GM12878 (cell line): ENCODE measurements at regions not wholly inside any gene's neighbourhood (a gene's known extent, or its start where the extent isn't known, plus 50 kb on each side); places are given as distances from the start of the nearest gene placed in this dataset.

Experiments
- ATF3 ChIP-seq: IDR thresholded peaks from 2 replicates; pipeline ENCODE4 v1.6.1; 2011; ENCODE audit warnings: low read depth, mild to moderate bottlenecking, low read length, moderate library complexity, borderline replicate concordance; ENCODE audit errors: extremely low read depth
- BCL11A ChIP-seq: IDR thresholded peaks from 2 replicates; pipeline ENCODE4 v1.6.1; 2011; ENCODE audit warnings: low read depth, low read length
- CEBPB ChIP-seq, 2 experiments: fragments of 150-350 bp in 1 of 2; IDR thresholded peaks; 2 replicates each; pipeline ENCODE4 v1.6.1; 2012 to 2014; ENCODE audit warnings: low read depth in 2 of 2, low read length in 2 of 2, borderline replicate concordance in 1 of 2, inconsistent platforms in 1 of 2
- CTCF ChIP-seq, 3 experiments: IDR thresholded peaks in 2 of 3; conservative IDR thresholded peaks in 1 of 3; 2 replicates each; pipeline ENCODE4 v1.5.1; 2011; ENCODE audit warnings: low read depth in 3 of 3, low read length in 3 of 3, mild to moderate bottlenecking in 3 of 3, control low read depth in 2 of 3, moderate library complexity in 2 of 3, inconsistent platforms in 1 of 3, mixed read lengths in 1 of 3; ENCODE audit not compliant: control insufficient read depth in 2 of 3, insufficient read depth in 1 of 3; ENCODE audit errors: extremely low read depth in 1 of 3
- POLR2A ChIP-seq: IDR thresholded peaks from 2 replicates; pipeline ENCODE4 v1.6.1; 2011; ENCODE audit warnings: low read depth, mild to moderate bottlenecking, low read length
- POLR2AphosphoS5 ChIP-seq: IDR thresholded peaks from 2 replicates; pipeline ENCODE4 v1.6.1; 2011; ENCODE audit warnings: mild to moderate bottlenecking, low read length, inconsistent platforms
- SMC3 ChIP-seq: IDR thresholded peaks from 2 replicates; pipeline ENCODE4 v1.6.1; 2011; ENCODE audit warnings: low read length, improper control_type of control experiment, borderline replicate concordance
- USF2 ChIP-seq: IDR thresholded peaks from 2 replicates; pipeline ENCODE4 v1.6.1; 2011; ENCODE audit warnings: low read depth, low read length, improper control_type of control experiment, borderline replicate concordance
- ZBTB11 ChIP-seq: fragments of 450-650 bp; formaldehyde crosslinking; IDR thresholded peaks from 2 replicates; pipeline ENCODE4 v1.5.0; 2022; ENCODE audit warnings: mild to moderate bottlenecking, missing genetic modification characterization
- ZBTB33 ChIP-seq: fragments of 450-650 bp; IDR thresholded peaks from 2 replicates; pipeline ENCODE4 v1.6.1; 2017; ENCODE audit warnings: mild to moderate bottlenecking

- TF ChIP-seq ATF3, result no peak
- TF ChIP-seq CTCF (IDR thresholded peaks at IDR 0.05 in 2 of 3, conservative IDR thresholded peaks at IDR 0.05 in 1 of 3; ENCODE audit: control insufficient read depth in 2 of 3, extremely low read depth in 1 of 3, insufficient read depth in 1 of 3, low read depth in 3 of 3, low read length in 3 of 3), result no peak
- TF ChIP-seq CEBPB (IDR thresholded peaks at IDR 0.05; ENCODE audit: borderline replicate concordance in 1 of 2, low read depth in 2 of 2, low read length in 2 of 2), result no peak
- no peak for TF ChIP-seq USF2
- TF ChIP-seq POLR2AphosphoS5, result no peak
- no peak for TF ChIP-seq ZBTB33
- no peak for TF ChIP-seq SMC3
- TF ChIP-seq ZBTB11 (CRISPR knock-in tag), result no peak
- no peak for TF ChIP-seq BCL11A
- no peak for TF ChIP-seq POLR2A
Observed at GRCh38 chr7:67724955-67725354, 728.3 kb downstream of the TYW1 start.
